ENCODE measurements at regions not wholly inside any gene's neighbourhood (a gene's known extent, or its start where the extent isn't known, plus 50 kb on each side); places are given as distances from the start of the nearest gene placed in this dataset.

DNA sequence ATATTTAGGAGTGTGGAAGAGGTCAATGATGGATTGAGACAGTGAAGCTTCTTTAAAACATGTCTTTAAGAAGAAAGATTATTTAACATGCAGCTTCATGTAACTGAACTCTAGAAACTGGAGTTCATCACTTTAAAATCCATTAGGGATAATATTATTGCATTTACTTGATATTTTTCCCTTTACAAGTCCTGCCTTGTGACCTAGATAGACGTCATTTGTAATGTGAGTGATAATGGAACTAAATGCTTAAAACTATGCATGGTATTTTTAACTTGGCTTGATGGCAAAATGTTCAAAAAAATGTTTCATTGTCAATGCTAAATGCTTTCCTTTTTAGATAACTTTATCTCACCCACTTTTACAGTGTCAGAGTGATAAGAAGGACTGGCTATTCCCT is 723.7 kb downstream of the RWDD3 start:
- TF ChIP-seq, protein P1, sequence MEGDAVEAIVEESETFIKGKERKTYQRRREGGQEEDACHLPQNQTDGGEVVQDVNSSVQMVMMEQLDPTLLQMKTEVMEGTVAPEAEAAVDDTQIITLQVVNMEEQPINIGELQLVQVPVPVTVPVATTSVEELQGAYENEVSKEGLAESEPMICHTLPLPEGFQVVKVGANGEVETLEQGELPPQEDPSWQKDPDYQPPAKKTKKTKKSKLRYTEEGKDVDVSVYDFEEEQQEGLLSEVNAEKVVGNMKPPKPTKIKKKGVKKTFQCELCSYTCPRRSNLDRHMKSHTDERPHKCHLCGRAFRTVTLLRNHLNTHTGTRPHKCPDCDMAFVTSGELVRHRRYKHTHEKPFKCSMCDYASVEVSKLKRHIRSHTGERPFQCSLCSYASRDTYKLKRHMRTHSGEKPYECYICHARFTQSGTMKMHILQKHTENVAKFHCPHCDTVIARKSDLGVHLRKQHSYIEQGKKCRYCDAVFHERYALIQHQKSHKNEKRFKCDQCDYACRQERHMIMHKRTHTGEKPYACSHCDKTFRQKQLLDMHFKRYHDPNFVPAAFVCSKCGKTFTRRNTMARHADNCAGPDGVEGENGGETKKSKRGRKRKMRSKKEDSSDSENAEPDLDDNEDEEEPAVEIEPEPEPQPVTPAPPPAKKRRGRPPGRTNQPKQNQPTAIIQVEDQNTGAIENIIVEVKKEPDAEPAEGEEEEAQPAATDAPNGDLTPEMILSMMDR (IDR thresholded peaks at IDR 0.05; ENCODE audit: insufficient read depth, low read depth, low read length) = no peak
- TF ChIP-seq EZH2 (IDR thresholded peaks at IDR 0.05; ENCODE audit: insufficient read depth, low read length) = no peak

All from astrocyte (in vitro differentiated cells and primary cell).